ENCODE measurements at regions not wholly inside any gene's neighbourhood (a gene's known extent, or its start where the extent isn't known, plus 50 kb on each side); places are given as distances from the start of the nearest gene placed in this dataset.

DNA sequence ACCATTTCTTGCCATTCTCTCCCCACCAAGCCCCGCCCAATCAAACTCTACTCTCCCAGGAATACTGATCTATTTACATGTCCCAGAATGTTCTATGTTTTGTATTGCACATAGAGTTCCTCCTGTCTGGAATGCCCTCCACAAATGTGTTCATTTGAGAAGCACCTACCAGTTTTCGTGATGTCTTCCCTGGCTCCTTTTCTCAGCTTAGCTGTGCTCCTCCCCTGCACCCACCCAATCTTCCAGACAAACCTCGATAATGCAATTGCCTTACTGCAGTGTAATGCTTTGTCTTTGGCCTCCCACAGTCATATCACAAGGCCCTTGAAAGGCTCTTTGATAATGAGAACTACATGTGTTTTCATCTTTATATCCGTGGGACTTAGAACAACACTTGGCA is 214.5 kb upstream of the ANKRD55 start:
- no peak for DNase-seq (ENCODE audit: low spot score)
- no peak for TF ChIP-seq CTCF (IDR thresholded peaks at IDR 0.05; ENCODE audit: extremely low read depth, insufficient read depth, missing control alignments)
- in situ Hi-C loops (cut with MboI; ENCODE audit: low pct_unique_long_range_greater_than_20kb, low sequenced_read_pairs, unreplicated experiment) = no loop called here

GRCh38 chr5:56447232-56447631 is 214.1 kb upstream of the ANKRD55 start:
- no peak for TF ChIP-seq CTCF (IDR thresholded peaks at IDR 0.05; ENCODE audit: extremely low read depth, insufficient read depth, missing control alignments)
- in situ Hi-C loops (cut with MboI; ENCODE audit: low pct_unique_long_range_greater_than_20kb, low sequenced_read_pairs, unreplicated experiment) = no loop called here
- DNase-seq (ENCODE audit: low spot score) = no peak

DNA sequence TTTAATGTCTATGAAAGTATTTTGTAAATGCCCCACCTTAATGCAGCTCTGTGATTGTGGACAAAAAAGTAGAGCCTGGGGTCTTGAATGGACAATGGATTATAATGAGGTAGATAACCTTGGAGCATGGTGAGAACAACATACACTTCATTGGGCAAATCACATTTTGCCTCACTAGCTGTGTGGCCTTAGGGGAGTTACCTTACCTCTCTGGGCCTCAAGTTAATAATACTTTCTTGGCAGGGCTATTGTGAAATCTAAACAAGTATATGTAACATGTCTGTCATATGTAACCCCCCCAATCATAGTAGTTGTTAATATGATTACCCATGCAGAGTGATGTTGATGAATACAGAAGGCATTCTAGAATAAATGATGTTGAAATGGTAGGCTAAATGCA is 213.6 kb upstream of the ANKRD55 start:
- DNase-seq (ENCODE audit: low spot score) = no peak
- in situ Hi-C loops (cut with MboI; ENCODE audit: low pct_unique_long_range_greater_than_20kb, low sequenced_read_pairs, unreplicated experiment) = no loop called here
- no peak for TF ChIP-seq CTCF (IDR thresholded peaks at IDR 0.05; ENCODE audit: extremely low read depth, insufficient read depth, missing control alignments)

- in situ Hi-C loops (cut with MboI; ENCODE audit: low pct_unique_long_range_greater_than_20kb, low sequenced_read_pairs, unreplicated experiment) = no loop called here
- no peak for TF ChIP-seq CTCF (IDR thresholded peaks at IDR 0.05; ENCODE audit: extremely low read depth, insufficient read depth, missing control alignments)
- DNase-seq (ENCODE audit: low spot score) = no peak
These were observed 210.7 kb upstream of the ANKRD55 start for GRCh38 chr5:56443826-56444225.

GRCh38 chr5:56440871-56441740 is 208.0 kb upstream of the ANKRD55 start:
- DNase-seq (ENCODE audit: low spot score) = no peak
- no peak for TF ChIP-seq CTCF (IDR thresholded peaks at IDR 0.05; ENCODE audit: extremely low read depth, insufficient read depth, missing control alignments)
- in situ Hi-C loops (cut with MboI; ENCODE audit: low pct_unique_long_range_greater_than_20kb, low sequenced_read_pairs, unreplicated experiment) = no loop called here

DNA sequence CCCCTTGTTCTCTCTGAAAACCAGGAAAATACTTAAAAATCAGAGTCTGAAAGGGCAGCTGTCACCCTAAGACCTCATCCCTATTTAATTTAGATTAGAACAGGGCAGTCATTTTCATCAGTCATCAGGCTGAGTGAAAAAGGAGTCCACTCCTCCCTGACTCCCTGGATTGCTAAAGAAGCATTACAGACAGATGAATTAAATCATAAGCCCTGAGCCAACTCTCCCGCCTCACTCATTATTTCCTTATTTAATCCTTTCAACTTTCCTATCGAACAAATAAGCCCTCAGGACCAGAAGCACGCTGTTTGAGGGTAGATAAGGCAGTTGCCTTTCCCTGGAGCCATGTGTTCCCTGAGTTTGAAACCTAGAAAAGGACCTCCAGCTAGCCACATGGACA is 201.9 kb upstream of the ANKRD55 start:
- in situ Hi-C loops (cut with MboI; ENCODE audit: low pct_unique_long_range_greater_than_20kb, low sequenced_read_pairs, unreplicated experiment) = no loop called here

More for the DNA sequence above, 201.9 kb upstream of the ANKRD55 start:
- no peak for DNase-seq (ENCODE audit: low spot score)
- no peak for TF ChIP-seq CTCF (IDR thresholded peaks at IDR 0.05; ENCODE audit: extremely low read depth, insufficient read depth, missing control alignments)

Measured in GM13977 (cell line).